H1 (cell line): ENCODE measurements at regions not wholly inside any gene's neighbourhood (a gene's known extent, or its start where the extent isn't known, plus 50 kb on each side); places are given as distances from the start of the nearest gene placed in this dataset.

Experiments used
- CTCF ChIA-PET: fragments of 300-600 bp; sonication (Branson Sonifier 250); formaldehyde crosslinking; loops from one replicate; lab custom pipeline; 2021; ENCODE audit not compliant: partially characterized antibody; lab: Charles Lee
- POLR2A ChIA-PET: fragments of 300-600 bp; sonication (Branson Sonifier 250); formaldehyde crosslinking; loops from one replicate; lab custom pipeline; 2021; ENCODE audit warnings: inconsistent platforms; ENCODE audit not compliant: partially characterized antibody; lab: Charles Lee
- DNase-seq, 2 experiments: peaks; one replicate each; pipeline versions ENCODE4 v3.0.0 to v3.0.0-alpha.2; 2010 to 2022; ENCODE audit warnings: low spot score in 2 of 2, low read depth in 1 of 2, mixed read lengths in 1 of 2
- FAIRE-seq: peaks from 2 replicates; lab custom pipeline; 2011; peaks lifted over from hg19 to GRCh38; lab: Jason Lieb, UNC
- H2AFZ ChIP-seq: 2 replicates; pipeline ENCODE4 v1.8.1; 2012; ENCODE audit warnings: low read length, inconsistent platforms
- H2AK5ac ChIP-seq: 2 replicates; pipeline ENCODE4 v1.6.1; 2013; ENCODE audit warnings: low read depth, low read length
- H2BK120ac ChIP-seq: replicated peaks from 2 replicates; pipeline ENCODE3; 2013; ENCODE audit warnings: low read depth, low read length, inconsistent platforms
- H2BK12ac ChIP-seq: 2 replicates; pipeline ENCODE4 v1.6.1; 2013; ENCODE audit warnings: low read depth, low read length
- H2BK15ac ChIP-seq: 2 replicates; pipeline ENCODE4 v1.6.1; 2013; ENCODE audit warnings: low read length
- H2BK20ac ChIP-seq: 2 replicates; pipeline ENCODE4 v1.6.1; 2013; ENCODE audit warnings: low read length
- H2BK5ac ChIP-seq: 2 replicates; pipeline ENCODE4 v1.6.1; 2013; ENCODE audit warnings: low read depth, low read length
- H3K14ac ChIP-seq: 2 replicates; pipeline ENCODE4 v1.6.1; 2013; ENCODE audit warnings: inconsistent platforms; ENCODE audit not compliant: insufficient read length
- H3K18ac ChIP-seq: 2 replicates; pipeline ENCODE4 v1.6.1; 2013; ENCODE audit warnings: low read length; ENCODE audit errors: extremely low read depth
- H3K23ac ChIP-seq: 2 replicates; pipeline ENCODE4 v1.6.1; 2013; ENCODE audit warnings: inconsistent platforms; ENCODE audit not compliant: insufficient read length
- H3K23me2 ChIP-seq: 2 replicates; pipeline ENCODE4 v1.6.1; 2013; ENCODE audit warnings: low read depth, low read length
- H3K27ac ChIP-seq: 2 replicates; pipeline ENCODE4 v1.6.1; 2011; ENCODE audit warnings: low read depth, low read length, inconsistent platforms
- H3K27me3 ChIP-seq, 4 experiments: replicated peaks in 1 of 4; 1 replicate in 1 of 4; 2 replicates in 3 of 4; pipeline versions ENCODE4 v1.6.1 to v1.8.1; 2011 to 2013; ENCODE audit warnings: low read length in 3 of 4, mild to moderate bottlenecking in 3 of 4, inconsistent platforms in 2 of 4, mixed read lengths in 2 of 4, moderate library complexity in 1 of 4; ENCODE audit not compliant: control insufficient read depth in 3 of 4, insufficient read depth in 3 of 4; ENCODE audit errors: extremely low read depth in 1 of 4
- H3K36me3 ChIP-seq, 4 experiments: 2 replicates each; pipeline versions ENCODE4 v1.6.1 to v1.8.1; 2011 to 2013; ENCODE audit warnings: mild to moderate bottlenecking in 4 of 4, low read length in 3 of 4, moderate library complexity in 2 of 4, control low read depth in 1 of 4, inconsistent platforms in 1 of 4; ENCODE audit not compliant: insufficient read depth in 4 of 4, control insufficient read depth in 2 of 4
- H3K4ac ChIP-seq: replicated peaks from 2 replicates; pipeline ENCODE3; 2013; ENCODE audit warnings: low read length, low read depth, mixed read lengths, inconsistent platforms; ENCODE audit not compliant: insufficient read length
- H3K4me1 ChIP-seq, 4 experiments: replicated peaks in 1 of 4; 1 replicate in 1 of 4; 2 replicates in 3 of 4; pipeline versions ENCODE4 v1.6.1 to v1.8.1; 2011 to 2013; ENCODE audit warnings: low read length in 3 of 4, inconsistent platforms in 2 of 4, mixed read lengths in 1 of 4; ENCODE audit not compliant: insufficient read depth in 4 of 4, control insufficient read depth in 3 of 4
- H3K4me2 ChIP-seq, 2 experiments: 2 replicates each; pipeline versions ENCODE4 v1.6.1 to v1.8.1; 2011 to 2013; ENCODE audit warnings: low read depth in 2 of 2, low read length in 2 of 2, control low read depth in 1 of 2, inconsistent platforms in 1 of 2, mild to moderate bottlenecking in 1 of 2; ENCODE audit not compliant: insufficient read depth in 1 of 2
- H3K4me3 ChIP-seq, 4 experiments: fragments of 200-600, 300-600 bp in 1 of 4; sonication (generic), shearing (Covaris generic), sonication (Bioruptor Twin) in 1 of 4; 2 replicates each; pipeline versions ENCODE4 v1.5.1 to v1.8.1; 2011 to 2016; ENCODE audit warnings: low read length in 4 of 4, low read depth in 3 of 4, control low read depth in 2 of 4, inconsistent platforms in 2 of 4, mild to moderate bottlenecking in 2 of 4, mixed read lengths in 1 of 4, moderate library complexity in 1 of 4; ENCODE audit not compliant: insufficient read depth in 2 of 4; ENCODE audit errors: extremely low read depth in 1 of 4
- H3K56ac ChIP-seq: replicated peaks from 2 replicates; pipeline ENCODE3; 2013; ENCODE audit warnings: low read depth, mild to moderate bottlenecking, mixed read lengths, low read length, inconsistent platforms; ENCODE audit not compliant: insufficient read length
- H3K79me1 ChIP-seq: 2 replicates; pipeline ENCODE4 v1.6.1; 2013; ENCODE audit warnings: low read depth, low read length, control low read depth
- H3K79me2 ChIP-seq, 2 experiments: 2 replicates each; pipeline versions ENCODE4 v1.6.1 to v1.8.1; 2012 to 2013; ENCODE audit warnings: low read length in 2 of 2, mild to moderate bottlenecking in 2 of 2, inconsistent platforms in 1 of 2; ENCODE audit not compliant: insufficient read depth in 2 of 2, control insufficient read depth in 1 of 2
- H3K9ac ChIP-seq, 4 experiments: replicated peaks in 1 of 4; 1 replicate in 1 of 4; 2 replicates in 3 of 4; pipeline versions ENCODE4 v1.6.1 to v1.8.1; 2011 to 2013; ENCODE audit warnings: low read depth in 3 of 4, low read length in 3 of 4, control low read depth in 2 of 4, mild to moderate bottlenecking in 2 of 4, moderate library complexity in 2 of 4, inconsistent platforms in 1 of 4; ENCODE audit errors: extremely low read depth in 1 of 4
- H3K9me3 ChIP-seq, 2 experiments: 2 replicates each; pipeline versions ENCODE4 v1.6.1 to v1.8.1; 2012 to 2013; ENCODE audit warnings: mild to moderate bottlenecking in 2 of 2, moderate library complexity in 2 of 2, control low read depth in 1 of 2, inconsistent platforms in 1 of 2, low read depth in 1 of 2, low read length in 1 of 2, mixed read lengths in 1 of 2; ENCODE audit not compliant: insufficient read depth in 2 of 2
- H4K20me1 ChIP-seq, 2 experiments: replicated peaks in 1 of 2; 2 replicates each; pipeline versions ENCODE3 to v1.8.1; 2011 to 2013; ENCODE audit warnings: inconsistent platforms in 2 of 2, low read length in 2 of 2, mild to moderate bottlenecking in 1 of 2; ENCODE audit not compliant: insufficient read depth in 2 of 2, control insufficient read depth in 1 of 2
- H4K5ac ChIP-seq: 2 replicates; pipeline ENCODE4 v1.6.1; 2013; ENCODE audit warnings: low read length, low read depth, mixed read lengths, inconsistent platforms; ENCODE audit not compliant: insufficient read length
- H4K8ac ChIP-seq: 2 replicates; pipeline ENCODE4 v1.8.0; 2013; ENCODE audit warnings: mild to moderate bottlenecking, moderate library complexity, low read length, inconsistent platforms; ENCODE audit not compliant: insufficient read depth; ENCODE audit errors: extremely low read depth
- H4K91ac ChIP-seq: replicated peaks from 2 replicates; pipeline ENCODE3; 2013; ENCODE audit warnings: low read length, mixed read lengths, inconsistent platforms; ENCODE audit not compliant: insufficient read length
- BRCA1 ChIP-seq: IDR thresholded peaks from 2 replicates; pipeline ENCODE4 v1.6.1; 2012; ENCODE audit warnings: low read depth, low read length, improper control_type of control experiment
- CBX5 ChIP-seq: fragments of 300-800, 300-1000 bp; sonication (generic); IDR thresholded peaks from 2 replicates; pipeline ENCODE4 v1.7.1; 2016; ENCODE audit warnings: antibody characterized with exemption, low read length, low read depth
- EZH2 ChIP-seq: fragments of 200-600 bp; sonication (generic); IDR thresholded peaks from 2 replicates; pipeline ENCODE4 v1.7.1; 2012; ENCODE audit warnings: low read depth, mild to moderate bottlenecking, moderate library complexity, low read length, inconsistent platforms; ENCODE audit not compliant: severe bottlenecking
- POU5F1 ChIP-seq: IDR thresholded peaks from 2 replicates; pipeline ENCODE4 v1.6.1; 2011; ENCODE audit warnings: low read depth, mild to moderate bottlenecking, low read length, moderate library complexity
- SUZ12 ChIP-seq: fragments of 200-600 bp; sonication (generic); IDR thresholded peaks from 2 replicates; pipeline ENCODE4 v1.6.1; 2012; ENCODE audit warnings: mild to moderate bottlenecking, inconsistent platforms, low read length, moderate library complexity, mixed read lengths
- WGBS, 2 experiments: shearing (Covaris generic) in 1 of 2; methylation state at CpG; one replicate each; pipeline versions ENCODE4 v1.1.6 to v1.1.7; 2013 to 2015; ENCODE audit warnings: low lambda C conversion rate in 2 of 2, mixed read lengths in 2 of 2, inconsistent platforms in 1 of 2, low coverage in 1 of 2, missing lambda C conversion rate in 1 of 2; ENCODE audit not compliant: insufficient replicate concordance in 2 of 2, insufficient coverage in 1 of 2, insufficient read length in 1 of 2; ENCODE audit errors: extremely low coverage in 1 of 2, missing lambda C conversion rate in 1 of 2; 5-methylcytosine and 5-hydroxymethylcytosine counted together
- TF ChIP-seq, protein P1 (sequence below): IDR thresholded peaks from 2 replicates; pipeline ENCODE4 v1.6.1; 2012; ENCODE audit warnings: low read length, inconsistent platforms

DNA sequence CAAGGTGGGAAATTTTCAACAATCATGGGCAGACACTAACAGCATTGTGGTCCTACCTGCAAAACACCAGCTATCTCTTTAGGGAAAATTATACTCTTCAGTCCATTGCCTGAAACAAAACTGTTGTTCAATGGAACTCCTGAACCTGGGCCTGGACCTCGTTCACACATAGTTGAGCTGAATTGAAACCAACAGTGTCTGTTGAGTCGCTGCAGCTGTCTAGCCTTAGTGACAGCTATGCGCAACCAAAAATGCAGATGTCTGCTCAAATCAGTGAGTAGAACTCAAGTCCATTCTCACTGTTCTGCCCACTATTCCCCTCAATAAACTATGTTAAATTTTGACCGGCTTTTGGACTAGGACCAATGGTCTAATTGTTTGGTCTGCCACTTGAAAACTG lies 286.2 kb downstream of the TFAP2A start:
- FAIRE-seq, result no peak
- H2AK5ac ChIP-seq, result no peak overlapping the region
- H3K23ac ChIP-seq, result no peak overlapping the region
- H3K4me1 ChIP-seq, result no peaks in the 10 kb centered on the region
- H2BK20ac ChIP-seq, result no peak overlapping the region
- H4K20me1 ChIP-seq, result no peaks in the 10 kb centered on the region
- no peaks in the 10 kb centered on the region for H3K79me1 ChIP-seq
- H3K14ac ChIP-seq, result no peak overlapping the region
- H3K9ac ChIP-seq, result no peak overlapping the region
- H3K79me2 ChIP-seq, result no peaks in the 10 kb centered on the region
- no peak overlapping the region for H2AFZ ChIP-seq
- H3K9me3 ChIP-seq, result peaks cover under 1 to 6% of the 10 kb centered on the region in 2 experiments; a peak in 2 of 4 replicates
- H4K8ac ChIP-seq, result no peak overlapping the region
- H3K23me2 ChIP-seq, result no peaks in the 10 kb centered on the region
- H4K5ac ChIP-seq, result no peak overlapping the region
- H3K27me3 ChIP-seq, result no peaks in the 10 kb centered on the region
- H3K36me3 ChIP-seq, result no peaks in the 10 kb centered on the region
- no peak overlapping the region for H3K56ac ChIP-seq
- POLR2A ChIA-PET, result no interaction called here
- no peak overlapping the region for H3K4me3 ChIP-seq
- no peak overlapping the region for H2BK120ac ChIP-seq
- no peak overlapping the region for H2BK15ac ChIP-seq
- no peak for DNase-seq
- H3K27ac ChIP-seq, result no peak overlapping the region
- no peak overlapping the region for H3K18ac ChIP-seq
- H3K4ac ChIP-seq, result no peak overlapping the region
- no peak overlapping the region for H2BK12ac ChIP-seq
- H2BK5ac ChIP-seq, result no peak overlapping the region
- TF ChIP-seq SUZ12 (no peak), POU5F1 (no peak), CBX5 (no peak), EZH2 (no peak), BRCA1 (no peak)
- TF ChIP-seq, protein P1, sequence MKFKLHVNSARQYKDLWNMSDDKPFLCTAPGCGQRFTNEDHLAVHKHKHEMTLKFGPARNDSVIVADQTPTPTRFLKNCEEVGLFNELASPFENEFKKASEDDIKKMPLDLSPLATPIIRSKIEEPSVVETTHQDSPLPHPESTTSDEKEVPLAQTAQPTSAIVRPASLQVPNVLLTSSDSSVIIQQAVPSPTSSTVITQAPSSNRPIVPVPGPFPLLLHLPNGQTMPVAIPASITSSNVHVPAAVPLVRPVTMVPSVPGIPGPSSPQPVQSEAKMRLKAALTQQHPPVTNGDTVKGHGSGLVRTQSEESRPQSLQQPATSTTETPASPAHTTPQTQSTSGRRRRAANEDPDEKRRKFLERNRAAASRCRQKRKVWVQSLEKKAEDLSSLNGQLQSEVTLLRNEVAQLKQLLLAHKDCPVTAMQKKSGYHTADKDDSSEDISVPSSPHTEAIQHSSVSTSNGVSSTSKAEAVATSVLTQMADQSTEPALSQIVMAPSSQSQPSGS, result no peak
- no peak overlapping the region for H4K91ac ChIP-seq
- 91% methylated on average over 4 of the region's 4 CpGs; no CpG with 5 or more reads in 1 of the 2 experiments for WGBS, 2 experiments
- CTCF ChIA-PET, result interaction anchor here (1.0 to 1.3 kb wide), 2 partner anchors 10 to 19 kb away, joined by 3 read pairs; no protein-coding TSS in a partner anchor
- no peak overlapping the region for H3K4me2 ChIP-seq
